ENCODE measurements at regions not wholly inside any gene's neighbourhood (a gene's known extent, or its start where the extent isn't known, plus 50 kb on each side); places are given as distances from the start of the nearest gene placed in this dataset.

DNA sequence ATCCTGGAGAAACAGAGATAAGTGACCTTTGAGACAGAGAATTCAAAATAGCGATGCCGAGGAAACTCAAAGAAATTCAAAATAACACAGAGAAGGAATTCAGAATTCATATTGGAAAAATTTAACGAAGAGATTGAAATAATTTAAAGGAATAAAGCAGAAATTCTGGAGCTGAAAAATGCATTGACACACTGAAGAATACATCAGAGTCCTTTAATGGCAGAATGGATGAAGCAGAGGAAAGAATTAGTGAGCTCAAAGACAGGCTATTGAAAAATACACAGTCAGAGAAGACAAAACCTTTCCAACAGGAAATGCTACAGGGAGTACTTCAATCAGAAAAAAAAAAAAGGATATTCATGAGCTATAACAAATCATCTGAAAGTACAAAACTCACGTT, 185.8 kb downstream of the PARM1 start:
- CTCF ChIA-PET: interaction anchor here (0.7 to 3.2 kb wide), 7 partner anchors 11 to 245 kb away, joined by 3 to 60 read pairs (median 8); partner anchors contain the start of gene PARM1
- peaks cover 4% of the 10 kb centered on the region for H3K9me3 Mint-ChIP-seq (ENCODE audit: insufficient read depth)
- peaks cover 7% of the 10 kb centered on the region for H3K4me1 Mint-ChIP-seq

DNA sequence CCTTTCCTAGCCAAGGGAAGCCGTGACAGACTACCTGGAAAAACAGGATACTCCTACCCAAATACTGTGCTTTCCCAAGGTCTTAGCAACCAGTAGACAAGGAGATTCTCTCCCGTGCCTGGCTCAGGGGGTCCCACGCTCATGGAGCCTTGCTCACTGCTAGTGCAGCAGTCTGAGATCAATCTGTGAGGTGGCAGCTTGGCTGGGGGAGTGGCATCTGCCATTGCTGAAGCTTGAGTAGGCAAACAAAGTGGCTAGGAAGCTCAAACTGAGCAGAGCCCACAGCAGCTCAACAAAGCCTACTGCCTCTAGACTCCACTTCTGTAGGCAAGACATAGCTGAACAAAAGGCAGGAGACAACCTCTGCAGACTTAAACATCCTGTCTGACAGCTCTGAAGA, 177.1 kb downstream of the PARM1 start:
- peaks cover 7 to 13% of the 10 kb centered on the region in 2 donors for H3K4me1 ChIP-seq (ENCODE audit: control insufficient read depth in 2 of 2, insufficient read depth in 2 of 2, low read length in 2 of 2)
- intact Hi-C loops (cut with micrococcal nuclease): no loop called here
- Mint-ChIP-seq H3K27me3 (no peaks in the 10 kb centered on the region), H3K27ac (no peak overlapping the region), H3K9me3 (ENCODE audit: insufficient read depth) (no peaks in the 10 kb centered on the region), H3K4me3 (no peak overlapping the region), H3K4me1 (peaks cover 40% of the 10 kb centered on the region)
- CTCF ChIA-PET: interaction anchor here (1.4 kb wide), 1 partner anchor 11 kb away, joined by 3 read pairs; no protein-coding TSS in a partner anchor
- no peak for DNase-seq
- no peak overlapping the region for H3K9ac ChIP-seq (ENCODE audit: low read length)
- no peaks in the 10 kb centered on the region for H3K79me2 ChIP-seq (ENCODE audit: control insufficient read depth, insufficient read depth, low read length)
- H3K4me2 ChIP-seq (replicated peaks; ENCODE audit: low read depth, low read length, poor library complexity, severe bottlenecking): no peak overlapping the region
- POLR2A ChIA-PET: no interaction called here
- H3K27ac ChIP-seq (ENCODE audit: low read length in 2 of 2): no peak overlapping the region
- peaks cover 0 to 5% (median 0%) of the 10 kb centered on the region in 3 donors for H3K9me3 ChIP-seq (ENCODE audit: control extremely low read depth in 1 of 3, control insufficient read depth in 2 of 3, insufficient read depth in 1 of 3, low read length in 2 of 3)
- H3K36me3 ChIP-seq (replicated peaks in 1 of 2; ENCODE audit: control extremely low read depth in 1 of 2, control insufficient read depth in 1 of 2, extremely low read depth in 1 of 2, insufficient read depth in 2 of 2, low read length in 1 of 2): no peaks in the 10 kb centered on the region
- ATAC-seq (ENCODE audit: low read depth): no peak
- no peaks in the 10 kb centered on the region for H3K27me3 ChIP-seq (replicated peaks in 1 of 4; ENCODE audit: control extremely low read depth in 1 of 4, control insufficient read depth in 3 of 4, insufficient read depth in 4 of 4, low read length in 3 of 4)
- H4K20me1 ChIP-seq (ENCODE audit: control insufficient read depth, insufficient read depth, low read length, poor library complexity, severe bottlenecking): no peaks in the 10 kb centered on the region
- TF ChIP-seq, protein P1, sequence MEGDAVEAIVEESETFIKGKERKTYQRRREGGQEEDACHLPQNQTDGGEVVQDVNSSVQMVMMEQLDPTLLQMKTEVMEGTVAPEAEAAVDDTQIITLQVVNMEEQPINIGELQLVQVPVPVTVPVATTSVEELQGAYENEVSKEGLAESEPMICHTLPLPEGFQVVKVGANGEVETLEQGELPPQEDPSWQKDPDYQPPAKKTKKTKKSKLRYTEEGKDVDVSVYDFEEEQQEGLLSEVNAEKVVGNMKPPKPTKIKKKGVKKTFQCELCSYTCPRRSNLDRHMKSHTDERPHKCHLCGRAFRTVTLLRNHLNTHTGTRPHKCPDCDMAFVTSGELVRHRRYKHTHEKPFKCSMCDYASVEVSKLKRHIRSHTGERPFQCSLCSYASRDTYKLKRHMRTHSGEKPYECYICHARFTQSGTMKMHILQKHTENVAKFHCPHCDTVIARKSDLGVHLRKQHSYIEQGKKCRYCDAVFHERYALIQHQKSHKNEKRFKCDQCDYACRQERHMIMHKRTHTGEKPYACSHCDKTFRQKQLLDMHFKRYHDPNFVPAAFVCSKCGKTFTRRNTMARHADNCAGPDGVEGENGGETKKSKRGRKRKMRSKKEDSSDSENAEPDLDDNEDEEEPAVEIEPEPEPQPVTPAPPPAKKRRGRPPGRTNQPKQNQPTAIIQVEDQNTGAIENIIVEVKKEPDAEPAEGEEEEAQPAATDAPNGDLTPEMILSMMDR (IDR thresholded peaks at IDR 0.05): no peak
- TF ChIP-seq EZH2 (IDR thresholded peaks at IDR 0.05; ENCODE audit: borderline replicate concordance, insufficient read depth, low read depth, low read length, poor library complexity, severe bottlenecking): no peak
- WGBS (ENCODE audit: insufficient coverage): 100% methylated on average over 2 of the region's 3 CpGs
- no peak overlapping the region for H2AFZ ChIP-seq (ENCODE audit: insufficient read depth, low read depth, low read length, poor library complexity, severe bottlenecking)
- no peak overlapping the region for H3K4me3 ChIP-seq (ENCODE audit: control extremely low read depth in 1 of 5, extremely low read depth in 1 of 5, insufficient read depth in 1 of 5, low read depth in 2 of 5, low read length in 4 of 5)

More for the DNA sequence above, 185.8 kb downstream of the PARM1 start:
- Mint-ChIP-seq H3K27me3 (no peaks in the 10 kb centered on the region), H3K27ac (no peak overlapping the region), H3K4me3 (no peak overlapping the region)
- Histone ChIP-seq H3K9ac (ENCODE audit: low read length) (no peak overlapping the region), H3K27me3 (replicated peaks in 1 of 4; ENCODE audit: control extremely low read depth in 1 of 4, control insufficient read depth in 3 of 4, insufficient read depth in 4 of 4, low read length in 3 of 4) (no peaks in the 10 kb centered on the region), H3K4me3 (ENCODE audit: control extremely low read depth in 1 of 5, extremely low read depth in 1 of 5, insufficient read depth in 1 of 5, low read depth in 2 of 5, low read length in 4 of 5) (no peak overlapping the region), H3K79me2 (ENCODE audit: control insufficient read depth, insufficient read depth, low read length) (peaks cover 2% of the 10 kb centered on the region), H3K4me1 (ENCODE audit: control insufficient read depth in 2 of 2, insufficient read depth in 2 of 2, low read length in 2 of 2) (no peaks in the 10 kb centered on the region), H3K4me2 (replicated peaks; ENCODE audit: low read depth, low read length, poor library complexity, severe bottlenecking) (no peak overlapping the region), H4K20me1 (ENCODE audit: control insufficient read depth, insufficient read depth, low read length, poor library complexity, severe bottlenecking) (no peaks in the 10 kb centered on the region), H3K27ac (ENCODE audit: low read length in 2 of 2) (no peak overlapping the region), H2AFZ (ENCODE audit: insufficient read depth, low read depth, low read length, poor library complexity, severe bottlenecking) (no peak overlapping the region), H3K36me3 (replicated peaks in 1 of 2; ENCODE audit: control extremely low read depth in 1 of 2, control insufficient read depth in 1 of 2, extremely low read depth in 1 of 2, insufficient read depth in 2 of 2, low read length in 1 of 2) (no peaks in the 10 kb centered on the region), H3K9me3 (ENCODE audit: control extremely low read depth in 1 of 3, control insufficient read depth in 2 of 3, insufficient read depth in 1 of 3, low read length in 2 of 3) (peaks cover 0 to 15% (median 0%) of the 10 kb centered on the region in 3 donors)
- intact Hi-C loops (cut with micrococcal nuclease): loop anchor here (1.0 to 5.0 kb wide), 2 partner anchors 186 to 244 kb away; partner anchors contain the start of gene PARM1
- WGBS (ENCODE audit: insufficient coverage): no CpG with 5 or more reads among the region's 4 CpGs
- DNase-seq: no peak
- TF ChIP-seq, protein P1 (IDR thresholded peaks at IDR 0.05): no peak
- no peak for TF ChIP-seq EZH2 (IDR thresholded peaks at IDR 0.05; ENCODE audit: borderline replicate concordance, insufficient read depth, low read depth, low read length, poor library complexity, severe bottlenecking)
- POLR2A ChIA-PET: no interaction called here
- no peak for ATAC-seq (ENCODE audit: low read depth)
